Thoracic aorta (tissue), 2 donors: ENCODE measurements at regions not wholly inside any gene's neighbourhood (a gene's known extent, or its start where the extent isn't known, plus 50 kb on each side); places are given as distances from the start of the nearest gene placed in this dataset.
"Not testable (repeated sequence)": the region's sequence is repeated elsewhere in the genome, so short reads cannot be mapped to it uniquely, and the experiment has no call there.

Experiments
- ATAC-seq: fragments of 150-250 bp; one replicate; pipeline ENCODE4 v1.8.0; 2017; ENCODE audit warnings: low read depth; ENCODE audit not compliant: insufficient number of reproducible peaks, low FRiP score
- DNase-seq: peaks from one replicate; pipeline ENCODE4 v3.0.0-alpha.2; 2020; ENCODE audit warnings: low spot score
- H3K27ac ChIP-seq, 2 donors: fragments of 200-600 bp; sonication (generic); 1 replicate in 1 of 2; 2 replicates in 1 of 2; pipeline ENCODE4 v1.5.1; 2016; ENCODE audit warnings: mild to moderate bottlenecking in 2 of 2, moderate library complexity in 2 of 2
- H3K27me3 ChIP-seq: fragments of 200-600 bp; sonication (generic); replicated peaks from 2 replicates; pipeline ENCODE4 v1.6.0; 2016; ENCODE audit warnings: mild to moderate bottlenecking; ENCODE audit not compliant: insufficient read depth
- H3K36me3 ChIP-seq: fragments of 200-600 bp; sonication (generic); one replicate; pipeline ENCODE4 v1.5.1; 2016
- H3K4me1 ChIP-seq, 2 donors: fragments of 200-600 bp; sonication (generic); 1 replicate in 1 of 2; 2 replicates in 1 of 2; pipeline versions ENCODE4 v1.5.1 to v1.6.0; 2016; ENCODE audit warnings: low read depth in 2 of 2, mild to moderate bottlenecking in 1 of 2; ENCODE audit not compliant: control insufficient read depth in 1 of 2
- H3K4me3 ChIP-seq: fragments of 200-600 bp; sonication (generic); 2 replicates; pipeline ENCODE4 v1.5.1; 2016; ENCODE audit warnings: mild to moderate bottlenecking
- H3K9me3 ChIP-seq: fragments of 200-600 bp; sonication (generic); 2 replicates; pipeline ENCODE4 v1.5.1; 2016
- CTCF ChIP-seq: fragments of 200-600 bp; sonication (generic); IDR thresholded peaks from one replicate; pipeline ENCODE4 v1.5.1; 2019; ENCODE audit warnings: antibody characterized with exemption

DNA sequence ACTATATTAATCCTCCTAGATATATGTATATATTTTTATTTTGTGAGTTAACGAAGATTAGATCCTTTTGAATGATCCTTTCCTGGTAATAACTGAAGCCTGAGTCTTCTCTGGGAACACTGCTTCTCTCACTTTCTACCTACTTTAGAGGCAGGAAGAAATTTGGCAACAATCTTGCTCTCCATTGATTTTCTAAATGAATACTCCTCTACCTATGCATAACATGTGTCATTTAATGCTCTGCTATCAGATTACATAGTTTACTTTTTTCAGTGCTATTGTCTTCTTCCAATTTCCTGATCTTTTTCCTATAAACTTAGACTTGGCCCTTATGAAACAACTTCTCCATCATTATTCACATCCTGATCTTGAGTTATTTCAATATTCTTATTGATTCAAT lies 60.4 kb upstream of the PDHA2 start:
- no peak for DNase-seq
- Histone ChIP-seq H3K9me3 (no peaks in the 10 kb centered on the region), H3K4me3 (no peak overlapping the region), H3K27ac (no peak overlapping the region), H3K27me3 (no peaks in the 10 kb centered on the region), H3K36me3 (no peaks in the 10 kb centered on the region), H3K4me1 (no peaks in the 10 kb centered on the region)
- ATAC-seq = no peak
- no peak for TF ChIP-seq CTCF

- Histone ChIP-seq H3K27ac (no peak overlapping the region), H3K36me3 (no peaks in the 10 kb centered on the region), H3K4me3 (no peak overlapping the region), H3K4me1 (no peaks in the 10 kb centered on the region), H3K9me3 (no peaks in the 10 kb centered on the region), H3K27me3 (no peaks in the 10 kb centered on the region)
- DNase-seq = no peak
- no peak for TF ChIP-seq CTCF
- ATAC-seq = no peak
Observed at GRCh38 chr4:95778666-95779065, 61.2 kb upstream of the PDHA2 start.

DNA sequence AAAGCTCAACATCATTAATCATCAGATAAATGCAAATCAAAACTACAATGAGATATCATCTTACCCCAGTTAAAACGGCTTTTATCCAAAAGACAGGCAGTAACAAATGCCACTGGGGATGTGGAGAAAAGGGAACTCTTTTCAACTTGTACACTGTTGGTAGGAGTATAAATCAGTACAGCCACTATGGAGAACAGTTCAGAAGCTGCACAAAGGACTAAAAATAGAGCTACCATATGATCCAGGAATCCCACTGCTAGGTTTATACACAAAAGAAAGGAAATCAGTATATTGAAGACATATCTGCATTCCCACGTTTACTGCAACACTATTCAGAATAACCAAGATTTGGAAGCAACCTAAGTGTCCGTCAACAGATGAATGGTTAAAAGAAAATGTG lies 69.3 kb upstream of the PDHA2 start:
- not testable (repeated sequence) for H3K27ac ChIP-seq, H3K36me3 ChIP-seq, H3K4me1 ChIP-seq, ATAC-seq, H3K27me3 ChIP-seq, DNase-seq, H3K9me3 ChIP-seq, H3K4me3 ChIP-seq

DNA sequence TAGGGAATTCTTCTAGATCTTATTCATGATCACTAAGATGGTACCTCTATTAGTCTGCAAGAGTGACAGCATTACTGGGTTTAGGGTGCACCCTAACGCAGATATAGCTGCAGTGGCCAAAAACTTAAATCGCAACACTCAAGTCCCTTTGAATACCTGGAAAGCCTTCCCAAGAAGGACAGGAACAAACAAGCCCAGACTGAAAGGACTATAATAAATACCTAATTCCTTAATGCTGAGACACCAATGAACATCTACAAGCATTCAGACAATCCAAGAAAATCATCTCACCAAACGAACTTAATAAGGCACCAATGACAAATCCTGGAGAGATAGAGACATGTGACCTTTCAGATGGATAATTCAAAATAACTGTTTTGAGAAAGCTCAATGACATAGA lies 74.9 kb upstream of the PDHA2 start:
- Histone ChIP-seq H3K27ac (no peak overlapping the region), H3K4me1 (no peaks in the 10 kb centered on the region), H3K9me3 (no peaks in the 10 kb centered on the region), H3K4me3 (no peak overlapping the region), H3K36me3 (no peaks in the 10 kb centered on the region), H3K27me3 (no peaks in the 10 kb centered on the region)
- TF ChIP-seq CTCF = no peak
- ATAC-seq (no peak), DNase-seq (no peak)

DNA sequence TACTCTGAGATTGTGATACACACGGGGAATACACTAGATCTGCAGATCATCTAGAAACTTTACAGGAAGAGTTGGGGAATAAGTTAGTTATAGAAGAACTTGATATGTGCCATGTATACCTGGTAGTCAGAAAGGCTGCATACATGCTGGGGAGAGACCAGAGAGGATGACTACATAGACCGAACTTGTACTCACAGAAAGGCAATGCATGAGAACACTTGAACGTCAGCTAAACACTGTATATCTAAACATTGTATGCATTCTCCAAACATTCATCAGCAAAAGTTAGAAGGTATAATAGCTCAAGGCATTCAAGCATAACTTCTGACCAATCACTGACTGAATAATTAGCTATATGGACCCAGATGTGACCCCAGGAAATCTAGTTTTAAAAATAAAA lies 78.0 kb upstream of the PDHA2 start:
- no peak for DNase-seq

More for the DNA sequence above, 78.0 kb upstream of the PDHA2 start:
- Histone ChIP-seq H3K4me3 (no peak overlapping the region), H3K27ac (no peak overlapping the region), H3K36me3 (no peaks in the 10 kb centered on the region), H3K9me3 (no peaks in the 10 kb centered on the region), H3K4me1 (no peaks in the 10 kb centered on the region), H3K27me3 (no peaks in the 10 kb centered on the region)
- ATAC-seq = no peak
- TF ChIP-seq CTCF = no peak
